Lower leg skin (tissue), 4 donors: ENCODE measurements at regions not wholly inside any gene's neighbourhood (a gene's known extent, or its start where the extent isn't known, plus 50 kb on each side); places are given as distances from the start of the nearest gene placed in this dataset.

Source experiments
- DNase-seq, 2 donors: peaks; one replicate each; pipeline ENCODE4 v3.0.0-alpha.2; 2019; ENCODE audit warnings: low spot score in 2 of 2
- H3K4me3 ChIP-seq: fragments of 200-600 bp; sonication (generic); 2 replicates; pipeline ENCODE4 v1.5.1; 2017; ENCODE audit warnings: mild to moderate bottlenecking, low read depth; ENCODE audit not compliant: poor library complexity, severe bottlenecking
- CTCF ChIP-seq, 3 donors: fragments of 450-650 bp; IDR thresholded peaks; one replicate each; pipeline ENCODE4 v1.5.1; 2016; ENCODE audit warnings: antibody characterized with exemption in 3 of 3, mild to moderate bottlenecking in 3 of 3, moderate library complexity in 2 of 3
- POLR2A ChIP-seq, 2 donors: fragments of 450-650 bp; IDR thresholded peaks; one replicate each; pipeline ENCODE4 v1.6.1; 2016 to 2017; ENCODE audit warnings: antibody characterized with exemption in 2 of 2, mild to moderate bottlenecking in 1 of 2, moderate library complexity in 1 of 2
- WGBS, 2 donors: methylation state at CpG; one replicate each; pipeline ENCODE4 v1.1.5; 2018; 5-methylcytosine and 5-hydroxymethylcytosine counted together
- intact Hi-C: fragments of 100-400 bp; cut with DNase I; formaldehyde crosslinking; loops from one replicate; pipeline ENCODE4 v1.15.0; 2023; ENCODE audit warnings: low total_unique reads

GRCh38 chr1:29855561-29856160, 619.3 kb downstream of the PTPRU start:
- no peak overlapping the region for H3K4me3 ChIP-seq
- TF ChIP-seq CTCF (IDR thresholded peaks at IDR 0.05) (no peak), POLR2A (IDR thresholded peaks at IDR 0.05) (no peak)
- peak in 1 of 2 donors; percentile 45 for DNase-seq
- intact Hi-C loops, result no loop called here
- WGBS, 2 donors, result 79 to 80% methylated on average over 10 of the region's 10 CpGs

- no peak overlapping the region for H3K4me3 ChIP-seq
These were observed 618.5 kb downstream of the PTPRU start for GRCh38 chr1:29854700-29855276.

GRCh38 chr1:29853716-29854330, 617.5 kb downstream of the PTPRU start:
- peak in 1 of 2 donors; percentile 71 for DNase-seq
- no peak overlapping the region for H3K4me3 ChIP-seq
- intact Hi-C loops, result no loop called here
- 79 to 91% methylated on average over 10 of the region's 10 CpGs for WGBS, 2 donors
- TF ChIP-seq CTCF (IDR thresholded peaks at IDR 0.05), result no peak
- no peak for TF ChIP-seq POLR2A (IDR thresholded peaks at IDR 0.05)

More at GRCh38 chr1:29854700-29855276, 618.5 kb downstream of the PTPRU start:
- intact Hi-C loops, result no loop called here
- TF ChIP-seq POLR2A (IDR thresholded peaks at IDR 0.05) (no peak), CTCF (IDR thresholded peaks at IDR 0.05) (no peak)
- DNase-seq, result no peak
- WGBS, 2 donors, result 68 to 72% methylated on average over 9 of the region's 9 CpGs

GRCh38 chr1:29852248-29852647, 615.9 kb downstream of the PTPRU start:
- intact Hi-C loops, result no loop called here
- 84 to 89% methylated on average over 5 to 9 of the region's 9 CpGs for WGBS, 2 donors
- peak in 1 of 2 donors; percentile 59 for DNase-seq
- no peak for TF ChIP-seq CTCF (IDR thresholded peaks at IDR 0.05)
- no peak for TF ChIP-seq POLR2A (IDR thresholded peaks at IDR 0.05)
- H3K4me3 ChIP-seq, result no peak overlapping the region

GRCh38 chr1:29851691-29852090, 615.4 kb downstream of the PTPRU start:
- peak in 1 of 2 donors; percentile 26 for DNase-seq
- TF ChIP-seq CTCF (IDR thresholded peaks at IDR 0.05) (no peak), POLR2A (IDR thresholded peaks at IDR 0.05) (no peak)
- WGBS, 2 donors, result 60 to 61% methylated on average over 11 of the region's 11 CpGs
- H3K4me3 ChIP-seq, result no peak overlapping the region
- intact Hi-C loops, result no loop called here
